ENCODE measurements at regions not wholly inside any gene's neighbourhood (a gene's known extent, or its start where the extent isn't known, plus 50 kb on each side); places are given as distances from the start of the nearest gene placed in this dataset.
"Not testable (repeated sequence)": the region's sequence is repeated elsewhere in the genome, so short reads cannot be mapped to it uniquely, and the experiment has no call there.

GRCh38 chr14:71629765-71630492, 302.3 kb upstream of the RGS6 start:
- DNase-seq (ENCODE audit: low read depth, low spot score) = no peak

GRCh38 chr14:71631030-71631429, 301.2 kb upstream of the RGS6 start:
- DNase-seq (ENCODE audit: low read depth, low spot score) = not testable (repeated sequence)

- no peak for DNase-seq (ENCODE audit: low read depth, low spot score)
Observed at GRCh38 chr14:71632440-71632946, 299.7 kb upstream of the RGS6 start.

GRCh38 chr14:71636076-71636475, 296.2 kb upstream of the RGS6 start:
- no peak for DNase-seq (ENCODE audit: low read depth, low spot score)

- DNase-seq (ENCODE audit: low read depth, low spot score) = no peak
Observed at GRCh38 chr14:71636820-71637471, 295.3 kb upstream of the RGS6 start.

- DNase-seq (ENCODE audit: low read depth, low spot score) = no peak
Observed at GRCh38 chr14:71638523-71639196, 293.6 kb upstream of the RGS6 start.

GRCh38 chr14:71642715-71643114, 289.5 kb upstream of the RGS6 start:
- no peak for DNase-seq (ENCODE audit: low read depth, low spot score)

GRCh38 chr14:71645656-71646055, 286.6 kb upstream of the RGS6 start:
- DNase-seq (ENCODE audit: low read depth, low spot score) = no peak

- no peak for DNase-seq (ENCODE audit: low read depth, low spot score)
Observed at GRCh38 chr14:71646518-71646917, 285.7 kb upstream of the RGS6 start.

- no peak for DNase-seq (ENCODE audit: low read depth, low spot score)
Observed at GRCh38 chr14:71647086-71647784, 285.0 kb upstream of the RGS6 start.

GRCh38 chr14:71648725-71649124, 283.5 kb upstream of the RGS6 start:
- DNase-seq (ENCODE audit: low read depth, low spot score) = no peak

GRCh38 chr14:71650187-71650755, 282.0 kb upstream of the RGS6 start:
- DNase-seq (ENCODE audit: low read depth, low spot score) = no peak

- DNase-seq (ENCODE audit: low read depth, low spot score) = no peak
Observed at GRCh38 chr14:71651228-71651627, 281.0 kb upstream of the RGS6 start.

GRCh38 chr14:71652368-71652767, 279.9 kb upstream of the RGS6 start:
- DNase-seq (ENCODE audit: low read depth, low spot score) = no peak

GRCh38 chr14:71654810-71655209, 277.4 kb upstream of the RGS6 start:
- no peak for DNase-seq (ENCODE audit: low read depth, low spot score)

- no peak for DNase-seq (ENCODE audit: low read depth, low spot score)
Observed at GRCh38 chr14:71658261-71658860, 273.9 kb upstream of the RGS6 start.

GRCh38 chr14:71659159-71659558, 273.1 kb upstream of the RGS6 start:
- no peak for DNase-seq (ENCODE audit: low read depth, low spot score)

GRCh38 chr14:71661441-71661840, 270.8 kb upstream of the RGS6 start:
- no peak for DNase-seq (ENCODE audit: low read depth, low spot score)

GRCh38 chr14:71662291-71662790, 269.9 kb upstream of the RGS6 start:
- no peak for DNase-seq (ENCODE audit: low read depth, low spot score)

- DNase-seq (ENCODE audit: low read depth, low spot score) = no peak
Observed at GRCh38 chr14:71665157-71665556, 267.1 kb upstream of the RGS6 start.

GRCh38 chr14:71665781-71666180, 266.4 kb upstream of the RGS6 start:
- no peak for DNase-seq (ENCODE audit: low read depth, low spot score)

All from activated CD4-positive, CD25-positive, alpha-beta regulatory T cell treated with anti-CD3 and anti-CD28 coated beads, Interleukin-2, amount 50 U/mL, for 16 hours (primary cell).